ENCODE measurements at regions not wholly inside any gene's neighbourhood (a gene's known extent, or its start where the extent isn't known, plus 50 kb on each side); places are given as distances from the start of the nearest gene placed in this dataset.
A peak's percentile ranks its signal among the peaks of the same experiment; 100 is the strongest.

DNA sequence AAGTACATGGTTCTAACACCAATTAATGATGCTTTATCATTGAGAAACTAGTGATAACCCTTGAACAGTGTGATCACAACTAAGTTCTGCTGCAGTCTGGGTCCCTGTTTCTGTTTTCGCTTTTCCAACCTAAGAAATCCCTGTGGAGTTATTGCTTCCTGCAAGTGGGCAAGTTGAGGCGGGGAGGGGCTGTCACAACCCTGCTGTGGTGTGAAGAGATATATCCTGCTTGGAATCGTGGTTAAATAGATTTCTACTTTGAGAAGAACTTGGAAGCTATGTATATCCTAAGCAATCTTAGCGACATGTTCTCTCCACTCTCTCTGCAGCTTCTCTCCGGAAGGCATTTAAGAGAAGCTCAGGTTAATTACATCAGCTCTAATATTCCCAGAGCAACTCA, 1223.6 kb downstream of the EPHA7 start:
- Histone ChIP-seq H2BK120ac (ENCODE audit: low read depth, low read length, poor library complexity, severe bottlenecking) (no peak overlapping the region), H3K27me3 (ENCODE audit: insufficient read depth, low read length) (no peaks in the 10 kb centered on the region), H2AFZ (ENCODE audit: low read length) (no peak overlapping the region), H3K4me2 (ENCODE audit: insufficient read depth, insufficient read length, low read length) (no peak overlapping the region), H3K23me2 (ENCODE audit: insufficient read length, low read depth, low read length, poor library complexity, severe bottlenecking) (no peaks in the 10 kb centered on the region), H4K91ac (ENCODE audit: insufficient read length, low read depth, low read length) (no peak overlapping the region), H3K27ac (ENCODE audit: insufficient read length, low read depth, low read length) (no peak overlapping the region), H4K8ac (replicated peaks; ENCODE audit: insufficient read length, low read depth, low read length) (no peak overlapping the region), H3K79me2 (ENCODE audit: insufficient read depth, low read length) (no peaks in the 10 kb centered on the region), H2BK5ac (ENCODE audit: insufficient read length, low read length) (no peak overlapping the region), H3K4me1 (ENCODE audit: insufficient read depth, low read length) (no peaks in the 10 kb centered on the region), H2AK5ac (ENCODE audit: insufficient read length, low read length) (no peak overlapping the region), H3K23ac (ENCODE audit: insufficient read length, low read depth, low read length) (no peak overlapping the region), H4K5ac (ENCODE audit: insufficient read length, low read depth, low read length) (no peak overlapping the region), H3K9me3 (ENCODE audit: control insufficient read depth, low read depth, low read length) (no peaks in the 10 kb centered on the region), H2BK12ac (ENCODE audit: insufficient read length, low read depth, low read length) (no peak overlapping the region), H3K56ac (ENCODE audit: insufficient read length, low read depth, low read length) (no peak overlapping the region), H3K4ac (ENCODE audit: low read depth, low read length) (no peak overlapping the region), H3T11ph (ENCODE audit: low read length) (no peak overlapping the region), H3K14ac (ENCODE audit: insufficient read depth, low read length) (no peak overlapping the region), H2BK20ac (ENCODE audit: low read depth, low read length, poor library complexity, severe bottlenecking) (no peak overlapping the region), H3K79me1 (ENCODE audit: insufficient read depth, low read depth, low read length, poor library complexity, severe bottlenecking) (no peaks in the 10 kb centered on the region), H3K9ac (ENCODE audit: extremely low read depth, insufficient read length, low read length) (no peak overlapping the region), H2BK15ac (ENCODE audit: low read depth, low read length) (no peak overlapping the region), H3K18ac (ENCODE audit: insufficient read length, low read depth, low read length) (no peak overlapping the region), H4K20me1 (ENCODE audit: control insufficient read depth, insufficient read depth, insufficient read length) (no peaks in the 10 kb centered on the region)
- H3K27ac Mint-ChIP-seq = peak overlapping the region in 1 of 3 experiments; percentile 44; a peak in 1 of 7 replicates
- H3K9me3 Mint-ChIP-seq = peaks cover 4 to 10% of the 10 kb centered on the region in 2 experiments; a peak in 4 of 5 replicates
- WGBS (ENCODE audit: extremely low coverage, insufficient read length, low lambda C conversion rate) = no CpG with 5 or more reads among the region's 5 CpGs
- TF ChIP-seq, protein P1, sequence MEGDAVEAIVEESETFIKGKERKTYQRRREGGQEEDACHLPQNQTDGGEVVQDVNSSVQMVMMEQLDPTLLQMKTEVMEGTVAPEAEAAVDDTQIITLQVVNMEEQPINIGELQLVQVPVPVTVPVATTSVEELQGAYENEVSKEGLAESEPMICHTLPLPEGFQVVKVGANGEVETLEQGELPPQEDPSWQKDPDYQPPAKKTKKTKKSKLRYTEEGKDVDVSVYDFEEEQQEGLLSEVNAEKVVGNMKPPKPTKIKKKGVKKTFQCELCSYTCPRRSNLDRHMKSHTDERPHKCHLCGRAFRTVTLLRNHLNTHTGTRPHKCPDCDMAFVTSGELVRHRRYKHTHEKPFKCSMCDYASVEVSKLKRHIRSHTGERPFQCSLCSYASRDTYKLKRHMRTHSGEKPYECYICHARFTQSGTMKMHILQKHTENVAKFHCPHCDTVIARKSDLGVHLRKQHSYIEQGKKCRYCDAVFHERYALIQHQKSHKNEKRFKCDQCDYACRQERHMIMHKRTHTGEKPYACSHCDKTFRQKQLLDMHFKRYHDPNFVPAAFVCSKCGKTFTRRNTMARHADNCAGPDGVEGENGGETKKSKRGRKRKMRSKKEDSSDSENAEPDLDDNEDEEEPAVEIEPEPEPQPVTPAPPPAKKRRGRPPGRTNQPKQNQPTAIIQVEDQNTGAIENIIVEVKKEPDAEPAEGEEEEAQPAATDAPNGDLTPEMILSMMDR (conservative IDR thresholded peaks at IDR 0.05) = no peak
- no peaks in the 10 kb centered on the region for H3K27me3 Mint-ChIP-seq (ENCODE audit: low read depth)
- peaks cover 3 to 7% of the 10 kb centered on the region in 2 experiments; a peak in 2 of 4 replicates for H3K4me1 Mint-ChIP-seq
- DNase-seq = no peak
- H3K4me3 Mint-ChIP-seq = no peak overlapping the region
- peaks cover 6 to 12% (median 6%) of the 10 kb centered on the region in 3 experiments; a peak in 5 of 7 replicates for H3K36me3 Mint-ChIP-seq (ENCODE audit: insufficient read depth in 1 of 3, low read depth in 3 of 3)

Measured in H9 (cell line).